Body of pancreas (tissue), 4 donors: ENCODE measurements at regions not wholly inside any gene's neighbourhood (a gene's known extent, or its start where the extent isn't known, plus 50 kb on each side); places are given as distances from the start of the nearest gene placed in this dataset.

ENCODE experiments used
- CTCF ChIP-seq, 7 experiments: fragments of 450-650 bp in 4 of 7; fragments of 200-600 bp in 3 of 7; sonication (generic) in 3 of 7; IDR thresholded peaks; one replicate each; pipeline ENCODE4 v1.5.1; 2016 to 2019; ENCODE audit warnings: antibody characterized with exemption in 7 of 7
- POLR2A ChIP-seq, 3 donors: fragments of 450-650 bp; IDR thresholded peaks; one replicate each; pipeline ENCODE4 v1.6.1; 2016; ENCODE audit warnings: antibody characterized with exemption in 3 of 3, mild to moderate bottlenecking in 2 of 3

GRCh38 chr7:156423876-156424275 lies 216.7 kb upstream of the RNF32 start:
- TF ChIP-seq CTCF (IDR thresholded peaks at IDR 0.05) (no peak), POLR2A (IDR thresholded peaks at IDR 0.05) (no peak)
